Tibial nerve (tissue), 4 donors: ENCODE measurements at regions not wholly inside any gene's neighbourhood (a gene's known extent, or its start where the extent isn't known, plus 50 kb on each side); places are given as distances from the start of the nearest gene placed in this dataset.
"Not testable (repeated sequence)": the region's sequence is repeated elsewhere in the genome, so short reads cannot be mapped to it uniquely, and the experiment has no call there.

Experiments
- EP300 ChIP-seq, 2 donors: sonication (generic); formaldehyde crosslinking; IDR thresholded peaks; one replicate each; pipeline ENCODE4 v1.6.1; 2017; ENCODE audit warnings: antibody characterized with exemption in 2 of 2, mild to moderate bottlenecking in 1 of 2
- POLR2A ChIP-seq, 2 donors: fragments of 450-650 bp; IDR thresholded peaks; one replicate each; pipeline ENCODE4 v1.6.1; 2017; ENCODE audit warnings: antibody characterized with exemption in 2 of 2, mild to moderate bottlenecking in 2 of 2, moderate library complexity in 2 of 2
- TF ChIP-seq, protein P1 (sequence below), 5 experiments: fragments of 200-600 bp in 3 of 5; fragments of 450-650 bp in 2 of 5; sonication (generic) in 3 of 5; IDR thresholded peaks; one replicate each; pipeline ENCODE4 v1.5.1; 2016 to 2019; ENCODE audit warnings: antibody characterized with exemption in 5 of 5, mild to moderate bottlenecking in 3 of 5, moderate library complexity in 2 of 5

DNA sequence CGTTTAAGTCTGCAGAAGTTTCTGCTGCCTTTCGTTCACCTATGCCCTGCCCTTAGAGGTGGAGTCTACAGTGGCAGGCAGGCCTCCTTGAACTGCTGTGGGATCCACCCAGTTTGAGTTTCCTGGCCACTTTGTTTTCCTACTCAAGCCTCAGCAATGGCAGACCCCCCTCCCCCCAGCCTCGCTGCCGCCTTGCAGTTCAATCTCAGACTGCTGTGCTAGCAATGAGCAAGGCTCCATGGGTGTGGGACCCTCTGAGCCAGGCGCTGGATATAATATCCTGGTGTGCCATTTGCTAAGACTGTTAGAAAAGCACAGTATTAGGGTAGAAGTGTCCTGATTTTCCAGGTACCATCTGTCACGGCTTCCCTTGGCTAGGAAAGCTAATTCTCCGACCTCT is 792.6 kb upstream of the EPHA5 start:
- TF ChIP-seq, protein P1, sequence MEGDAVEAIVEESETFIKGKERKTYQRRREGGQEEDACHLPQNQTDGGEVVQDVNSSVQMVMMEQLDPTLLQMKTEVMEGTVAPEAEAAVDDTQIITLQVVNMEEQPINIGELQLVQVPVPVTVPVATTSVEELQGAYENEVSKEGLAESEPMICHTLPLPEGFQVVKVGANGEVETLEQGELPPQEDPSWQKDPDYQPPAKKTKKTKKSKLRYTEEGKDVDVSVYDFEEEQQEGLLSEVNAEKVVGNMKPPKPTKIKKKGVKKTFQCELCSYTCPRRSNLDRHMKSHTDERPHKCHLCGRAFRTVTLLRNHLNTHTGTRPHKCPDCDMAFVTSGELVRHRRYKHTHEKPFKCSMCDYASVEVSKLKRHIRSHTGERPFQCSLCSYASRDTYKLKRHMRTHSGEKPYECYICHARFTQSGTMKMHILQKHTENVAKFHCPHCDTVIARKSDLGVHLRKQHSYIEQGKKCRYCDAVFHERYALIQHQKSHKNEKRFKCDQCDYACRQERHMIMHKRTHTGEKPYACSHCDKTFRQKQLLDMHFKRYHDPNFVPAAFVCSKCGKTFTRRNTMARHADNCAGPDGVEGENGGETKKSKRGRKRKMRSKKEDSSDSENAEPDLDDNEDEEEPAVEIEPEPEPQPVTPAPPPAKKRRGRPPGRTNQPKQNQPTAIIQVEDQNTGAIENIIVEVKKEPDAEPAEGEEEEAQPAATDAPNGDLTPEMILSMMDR (IDR thresholded peaks at IDR 0.05) = not testable (repeated sequence)
- not testable (repeated sequence) for TF ChIP-seq EP300, POLR2A (IDR thresholded peaks at IDR 0.05)
